ENCODE measurements at regions not wholly inside any gene's neighbourhood (a gene's known extent, or its start where the extent isn't known, plus 50 kb on each side); places are given as distances from the start of the nearest gene placed in this dataset.

GRCh38 chr16:82488460-82488859 is 138.3 kb upstream of the CDH13 start:
- no peak for DNase-seq

GRCh38 chr16:82481455-82481854 is 145.3 kb upstream of the CDH13 start:
- no peak for DNase-seq

- no peak for DNase-seq
These were observed 150.0 kb upstream of the CDH13 start for GRCh38 chr16:82476786-82477185.

- no peak for DNase-seq
These were observed 156.1 kb upstream of the CDH13 start for GRCh38 chr16:82470620-82471152.

- no peak for DNase-seq
These were observed 156.8 kb upstream of the CDH13 start for GRCh38 chr16:82470016-82470415.

- no peak for DNase-seq
These were observed 162.6 kb upstream of the CDH13 start for GRCh38 chr16:82464187-82464586.

GRCh38 chr16:82460766-82461165 is 166.0 kb upstream of the CDH13 start:
- DNase-seq: no peak

GRCh38 chr16:82459580-82460256 is 167.1 kb upstream of the CDH13 start:
- no peak for DNase-seq

GRCh38 chr16:82456683-82457082 is 170.1 kb upstream of the CDH13 start:
- DNase-seq: no peak

- no peak for DNase-seq
These were observed 172.2 kb upstream of the CDH13 start for GRCh38 chr16:82454566-82454965.

- no peak for DNase-seq
These were observed 172.6 kb upstream of the CDH13 start for GRCh38 chr16:82454152-82454551.

GRCh38 chr16:82452004-82452756 is 174.6 kb upstream of the CDH13 start:
- DNase-seq: no peak

- DNase-seq: no peak
These were observed 175.3 kb upstream of the CDH13 start for GRCh38 chr16:82451449-82451848.

GRCh38 chr16:82440336-82440735 is 186.4 kb upstream of the CDH13 start:
- no peak for DNase-seq

- no peak for DNase-seq
These were observed 187.0 kb upstream of the CDH13 start for GRCh38 chr16:82439678-82440293.

- no peak for DNase-seq
These were observed 193.7 kb upstream of the CDH13 start for GRCh38 chr16:82433042-82433441.

- no peak for DNase-seq
These were observed 194.5 kb upstream of the CDH13 start for GRCh38 chr16:82432261-82432660.

GRCh38 chr16:82425661-82426060 is 201.1 kb upstream of the CDH13 start:
- DNase-seq: no peak

- DNase-seq: no peak
These were observed 204.9 kb upstream of the CDH13 start for GRCh38 chr16:82421851-82422250.

- DNase-seq: no peak
These were observed 207.4 kb upstream of the CDH13 start for GRCh38 chr16:82419332-82419731.

- no peak for DNase-seq
These were observed 212.3 kb upstream of the CDH13 start for GRCh38 chr16:82414476-82414875.

- no peak for DNase-seq
These were observed 214.0 kb upstream of the CDH13 start for GRCh38 chr16:82412770-82413169.

GRCh38 chr16:82405736-82406135 is 221.0 kb upstream of the CDH13 start:
- no peak for DNase-seq

Data from cerebellar nuclear complex (tissue), 1 donor.